Superior temporal gyrus (tissue), 1 donor: ENCODE measurements at regions not wholly inside any gene's neighbourhood (a gene's known extent, or its start where the extent isn't known, plus 50 kb on each side); places are given as distances from the start of the nearest gene placed in this dataset.
"Not testable (repeated sequence)": the region's sequence is repeated elsewhere in the genome, so short reads cannot be mapped to it uniquely, and the experiment has no call there.

Source experiments
- DNase-seq: peaks from one replicate; pipeline ENCODE4 v3.0.0-alpha.2; 2016; ENCODE audit errors: extremely low spot score

GRCh38 chr6:56806368-56806767 lies 148.5 kb upstream of the BEND6 start:
- DNase-seq: no peak

DNA sequence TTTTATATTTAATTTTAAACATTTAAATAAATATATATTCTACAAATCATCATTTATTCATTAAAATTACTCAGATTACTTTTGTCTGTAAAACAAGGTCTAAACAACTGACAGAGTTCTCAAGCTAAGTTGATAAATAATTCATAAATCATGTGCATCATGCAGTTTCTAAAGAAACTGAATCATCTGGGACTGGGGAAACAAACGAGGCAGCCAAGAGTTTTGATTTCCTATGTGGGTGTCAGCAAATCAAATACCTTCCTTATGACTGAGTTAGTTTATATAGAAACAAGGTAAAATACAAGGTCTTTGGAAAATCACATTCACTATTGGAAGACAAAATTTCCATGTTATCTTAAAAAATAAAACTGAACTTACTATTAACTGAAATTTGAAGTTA lies 149.9 kb upstream of the BEND6 start:
- DNase-seq: no peak

DNA sequence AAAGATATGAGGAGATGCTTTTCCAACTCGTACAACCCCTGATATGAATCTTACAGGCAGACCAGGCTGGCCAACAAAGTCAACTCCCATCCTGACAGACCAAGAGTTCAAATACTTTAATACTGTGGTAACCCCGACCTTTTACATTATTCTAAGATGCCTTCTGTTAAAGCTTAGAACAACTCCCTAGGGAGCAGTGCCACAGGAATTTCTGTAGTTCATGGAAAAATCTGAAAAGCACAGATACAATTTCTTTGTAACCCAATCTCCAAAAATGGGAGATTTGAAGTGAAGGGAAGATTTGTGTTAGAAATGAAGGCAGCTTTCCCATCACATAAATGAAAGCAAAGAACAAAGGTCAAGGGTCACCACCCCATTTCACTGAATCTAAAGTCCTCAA lies 151.3 kb upstream of the BEND6 start:
- no peak for DNase-seq

GRCh38 chr6:56802584-56802983 lies 152.3 kb upstream of the BEND6 start:
- no peak for DNase-seq

DNA sequence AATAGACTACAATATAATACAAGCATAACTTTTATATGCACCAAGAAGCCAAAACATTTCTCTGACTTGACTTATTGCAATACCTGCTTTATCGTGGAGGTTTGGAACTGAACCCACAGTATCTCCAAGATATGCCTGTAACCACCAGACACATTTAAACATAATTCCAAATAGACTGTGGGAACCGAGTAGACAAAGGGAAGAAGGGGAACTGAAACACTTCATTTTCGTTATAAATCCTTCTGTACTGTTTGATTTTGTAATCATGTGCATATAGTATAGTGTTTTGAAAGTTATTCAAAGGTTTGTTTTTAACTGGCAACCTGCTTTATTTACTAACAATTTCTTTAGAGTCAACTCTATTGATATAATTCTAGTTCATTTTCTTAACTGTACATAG lies 154.9 kb upstream of the BEND6 start:
- no peak for DNase-seq

DNA sequence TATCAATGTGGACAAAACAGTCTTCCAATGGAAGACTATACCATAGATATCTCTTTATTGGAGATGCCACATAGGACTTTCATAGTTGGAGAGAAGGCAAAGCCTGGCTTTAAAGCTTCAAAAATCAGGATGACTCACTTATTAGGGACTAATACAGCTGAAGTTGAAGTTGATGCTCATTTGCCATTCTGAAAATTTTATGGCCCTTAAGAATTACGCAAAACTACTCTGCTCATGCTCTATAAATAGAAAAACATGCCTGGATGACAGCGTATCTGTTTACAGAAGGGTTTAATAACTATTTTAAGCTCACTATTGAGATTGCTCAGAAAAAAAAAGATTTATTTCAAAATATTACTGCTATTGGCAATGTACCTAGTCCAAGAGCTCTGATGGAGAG lies 155.5 kb upstream of the DST start:
- DNase-seq: no peak

DNA sequence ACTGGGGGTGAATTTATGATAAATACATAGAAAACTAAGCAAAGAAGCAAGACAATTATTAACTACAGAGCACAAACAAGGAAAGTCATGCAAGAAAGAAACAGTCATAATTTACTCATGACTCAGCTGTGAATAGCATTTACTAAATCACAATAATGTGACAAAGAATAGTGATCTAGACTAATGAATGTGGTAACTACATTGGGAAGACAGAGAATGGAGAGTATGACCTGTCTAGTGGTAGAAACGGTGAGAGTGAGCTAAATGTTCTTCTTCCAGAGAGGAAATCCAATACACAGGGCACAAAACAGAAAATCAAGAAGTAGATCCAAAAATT lies 153.5 kb upstream of the DST start:
- no peak for DNase-seq

DNA sequence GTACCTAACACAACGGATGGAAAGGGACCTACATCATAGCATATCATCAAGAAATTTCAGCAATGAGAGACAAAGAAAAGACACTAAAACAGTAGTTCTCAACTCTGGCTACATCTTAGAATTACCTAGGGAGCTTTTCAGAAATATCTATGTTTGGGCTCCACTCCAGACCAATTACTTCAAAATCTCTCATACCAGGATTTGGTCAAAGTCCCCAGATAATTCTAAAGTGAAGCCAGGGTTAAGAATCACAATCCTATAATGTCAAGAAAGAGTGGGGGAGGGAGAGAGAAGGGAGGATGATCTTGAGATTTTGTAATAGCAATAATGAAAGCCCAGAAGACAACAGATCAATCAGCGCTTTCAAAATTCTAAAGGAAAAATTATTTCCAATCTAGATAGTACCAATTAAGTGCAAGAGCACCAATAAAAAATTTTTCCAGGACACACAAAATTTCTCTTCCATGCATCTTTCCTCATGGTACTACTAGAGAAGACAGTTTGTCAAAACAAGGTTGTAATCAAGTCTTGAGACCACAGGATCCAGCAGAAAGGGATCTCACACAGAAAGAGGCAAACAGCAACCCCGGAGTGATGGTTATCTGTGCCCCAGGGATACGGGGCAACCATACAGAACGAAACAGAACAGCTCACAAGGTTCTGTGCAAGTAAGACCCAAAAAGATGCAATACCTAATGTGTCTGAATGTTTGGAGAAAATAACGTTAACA lies 152.9 kb upstream of the DST start:
- DNase-seq: no peak

- no peak for DNase-seq
Measured at GRCh38 chr6:56794421-56794820, 151.7 kb upstream of the DST start.

DNA sequence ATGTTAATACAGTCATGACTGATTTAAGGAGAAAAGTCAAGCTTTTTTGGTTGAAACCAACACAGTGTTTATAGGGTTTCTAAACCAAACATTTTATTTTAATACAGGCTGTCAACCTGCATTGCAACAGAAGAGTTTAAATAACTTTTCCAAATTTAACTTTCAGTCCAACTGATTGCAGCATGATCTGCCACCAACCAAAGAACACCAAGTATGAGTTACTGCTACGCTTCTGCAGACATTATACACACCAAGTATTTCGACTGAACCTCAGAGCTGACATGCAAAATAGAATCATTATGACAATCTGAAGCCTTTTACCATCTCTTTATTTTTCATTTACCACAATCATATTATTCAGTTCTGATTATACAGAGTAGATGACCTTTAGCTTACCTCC lies 151.2 kb upstream of the DST start:
- DNase-seq: no peak

DNA sequence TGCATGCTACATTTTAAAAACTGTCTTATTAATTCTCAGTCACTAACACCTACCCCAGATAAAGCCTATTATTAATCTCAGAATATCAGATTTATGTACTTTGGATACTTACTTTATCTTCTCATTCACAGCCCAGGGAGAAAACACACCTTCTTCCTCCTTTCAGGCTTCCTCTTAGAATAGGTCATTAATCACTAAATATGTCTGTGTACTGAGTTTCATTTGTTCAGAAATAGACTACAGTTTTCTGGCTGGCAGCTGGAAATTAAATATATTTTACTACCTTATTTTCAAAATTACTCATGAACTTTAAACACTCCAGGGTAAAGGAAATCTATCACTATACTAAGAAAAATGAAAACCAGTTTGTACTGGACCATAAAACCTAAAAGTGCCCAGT lies 147.7 kb upstream of the DST start:
- DNase-seq: no peak

- no peak for DNase-seq
Measured at GRCh38 chr6:56789879-56790278, 147.2 kb upstream of the DST start.

DNA sequence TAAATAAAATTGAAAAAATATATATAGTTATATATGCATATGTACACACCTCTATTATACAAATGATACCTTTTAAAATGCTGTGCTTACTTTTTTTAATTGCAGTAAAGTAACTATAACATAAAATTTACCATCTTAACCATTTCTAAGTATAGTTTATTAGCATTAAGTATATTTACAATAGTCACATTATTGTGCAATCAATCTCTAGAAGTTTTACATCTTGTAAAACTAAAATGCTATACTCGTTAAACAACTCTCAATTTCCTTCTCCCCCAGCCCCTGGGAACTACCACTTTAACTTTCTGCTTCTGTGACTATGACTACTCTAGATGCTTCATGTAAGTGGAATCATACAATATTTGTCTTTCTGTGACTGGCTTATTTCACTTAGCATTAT lies 146.7 kb upstream of the DST start:
- DNase-seq: no peak

- DNase-seq: no peak
Measured at GRCh38 chr6:56787209-56787608, 144.5 kb upstream of the DST start.

- no peak for DNase-seq
Measured at GRCh38 chr6:56786256-56786655, 143.6 kb upstream of the DST start.

DNA sequence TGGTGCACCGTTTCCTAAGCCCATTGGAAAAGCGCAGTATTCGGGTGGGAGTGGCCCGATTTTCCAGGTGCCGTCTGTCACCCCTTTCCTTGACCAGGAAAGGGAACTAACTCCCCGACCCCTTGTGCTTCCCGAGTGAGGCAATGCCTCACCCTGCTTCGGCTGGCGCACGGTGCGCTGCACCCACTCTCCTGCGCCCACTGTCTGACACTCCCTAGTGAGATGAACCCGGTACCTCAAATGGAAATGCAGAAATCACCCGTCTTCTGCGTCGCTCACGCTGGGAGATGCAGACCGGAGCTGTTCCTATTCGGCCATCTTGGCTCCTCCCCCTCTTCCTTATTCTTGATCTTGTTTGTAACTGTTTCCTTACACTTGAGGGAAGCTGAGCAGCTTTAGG lies 142.8 kb upstream of the DST start:
- DNase-seq: not testable (repeated sequence)

DNA sequence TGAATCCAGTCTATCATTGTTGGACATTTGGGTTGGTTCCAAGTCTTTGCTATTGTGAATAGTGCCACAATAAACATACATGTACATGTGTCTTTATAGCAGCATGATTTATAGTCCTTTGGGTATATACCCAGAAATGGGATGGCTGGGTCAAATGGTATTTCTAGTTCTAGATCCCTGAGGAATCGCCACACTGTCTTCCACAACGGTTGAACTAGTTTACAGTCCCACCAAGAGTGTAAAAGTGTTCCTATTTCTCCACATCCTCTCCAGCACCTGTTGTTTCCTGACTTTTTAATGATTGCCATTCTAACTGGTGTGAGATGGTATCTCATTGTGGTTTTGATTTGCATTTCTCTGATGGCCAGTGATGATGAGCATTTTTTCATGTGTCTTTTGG lies 137.4 kb upstream of the DST start:
- not testable (repeated sequence) for DNase-seq

DNA sequence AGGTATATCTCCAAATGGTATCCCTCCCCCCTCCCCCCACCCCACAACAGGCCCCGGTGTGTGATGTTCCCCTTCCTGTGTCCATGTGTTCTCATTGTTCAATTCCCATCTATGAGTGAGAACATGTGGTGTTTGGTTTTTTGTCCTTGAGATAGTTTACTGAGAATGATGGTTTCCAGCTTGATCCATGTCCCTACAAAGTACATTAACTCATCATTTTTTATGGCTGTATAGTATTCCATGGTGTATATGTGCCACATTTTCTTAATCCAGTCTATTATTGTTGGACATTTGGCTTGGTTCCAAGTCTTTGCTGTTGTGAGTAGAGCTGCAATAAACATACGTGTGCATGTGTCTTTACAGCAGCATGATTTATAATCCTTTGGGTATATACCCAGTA lies 135.8 kb upstream of the DST start:
- DNase-seq: not testable (repeated sequence)

DNA sequence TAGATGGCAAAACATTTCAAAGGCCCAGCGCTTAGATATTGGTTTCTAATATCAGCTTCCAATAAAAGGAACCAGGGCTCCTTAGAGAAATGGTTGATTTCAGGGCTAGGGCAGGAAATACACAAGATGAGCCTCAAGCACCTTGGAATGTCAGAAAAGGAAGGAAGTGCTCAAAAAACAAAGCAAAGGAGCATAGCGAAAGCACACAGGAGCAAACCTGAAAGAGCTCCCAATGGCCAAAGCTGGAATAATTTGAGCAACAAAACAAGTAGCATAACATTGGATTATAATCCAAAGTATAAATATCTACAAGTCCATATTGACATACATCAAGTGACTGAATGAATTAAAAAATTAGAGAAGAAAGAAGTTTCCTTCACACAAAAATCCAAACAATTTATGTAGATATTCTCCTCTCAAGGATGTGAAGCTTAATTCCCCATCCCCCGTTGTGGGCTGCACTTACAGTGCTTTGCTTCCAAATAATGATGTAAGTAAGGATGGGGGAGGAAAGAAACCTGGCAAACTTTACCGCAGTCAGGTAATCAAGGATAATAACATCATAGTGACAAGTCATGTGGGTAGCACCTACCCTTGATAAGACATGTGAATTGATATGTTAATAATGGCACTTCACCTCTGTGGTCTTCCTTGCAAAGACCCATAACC lies 132.9 kb upstream of the DST start:
- no peak for DNase-seq

DNA sequence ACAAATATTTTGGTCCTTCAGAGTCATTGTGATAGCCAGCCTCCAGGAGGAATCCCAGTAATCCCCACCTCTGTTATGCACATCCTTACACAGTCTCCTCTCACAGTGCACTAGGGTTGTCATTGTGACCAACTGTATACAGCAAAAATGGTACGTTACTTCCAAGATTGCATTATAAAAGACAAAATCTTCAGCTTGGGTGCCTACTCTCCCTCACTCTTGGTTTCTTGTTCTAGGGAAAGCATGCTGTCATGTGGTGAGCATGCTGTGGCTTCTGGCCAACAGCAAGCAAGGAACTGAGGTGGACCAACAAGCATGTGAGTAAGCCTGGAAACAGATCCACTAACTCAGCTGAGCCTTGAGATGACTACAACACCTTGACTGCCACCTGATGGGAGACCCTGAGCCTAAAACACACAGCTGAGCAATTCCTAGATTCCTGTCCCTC lies 130.1 kb upstream of the DST start:
- DNase-seq: no peak

GRCh38 chr6:56771929-56772607 lies 129.4 kb upstream of the DST start:
- no peak for DNase-seq

- no peak for DNase-seq
Measured at GRCh38 chr6:56771189-56771588, 128.5 kb upstream of the DST start.

DNA sequence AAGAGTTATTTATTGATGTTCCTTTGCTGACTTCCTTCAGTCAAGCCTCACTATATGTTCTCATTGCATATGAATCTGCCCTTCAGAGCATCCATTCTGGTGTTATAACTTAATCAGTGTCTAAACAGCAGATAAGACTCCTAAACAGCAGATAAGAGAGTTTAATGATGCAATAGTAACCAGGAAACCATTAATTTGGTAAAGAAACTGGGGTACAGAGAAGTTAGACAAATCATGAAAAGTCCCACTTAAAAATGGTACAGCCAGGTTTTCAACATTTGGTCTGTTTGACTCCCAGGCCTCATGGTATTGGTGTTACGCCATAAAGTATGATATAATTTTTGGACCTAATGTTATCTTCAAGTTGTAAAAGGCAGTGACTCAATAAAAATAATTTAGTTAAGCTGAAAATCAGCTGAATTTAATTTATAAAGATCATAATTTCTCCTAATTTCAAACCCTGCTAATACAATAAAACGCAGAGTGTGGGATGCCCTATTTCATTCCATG lies 127.4 kb upstream of the DST start:
- DNase-seq: no peak
